ENCODE measurements at regions not wholly inside any gene's neighbourhood (a gene's known extent, or its start where the extent isn't known, plus 50 kb on each side); places are given as distances from the start of the nearest gene placed in this dataset.

- TF ChIP-seq, protein P1, sequence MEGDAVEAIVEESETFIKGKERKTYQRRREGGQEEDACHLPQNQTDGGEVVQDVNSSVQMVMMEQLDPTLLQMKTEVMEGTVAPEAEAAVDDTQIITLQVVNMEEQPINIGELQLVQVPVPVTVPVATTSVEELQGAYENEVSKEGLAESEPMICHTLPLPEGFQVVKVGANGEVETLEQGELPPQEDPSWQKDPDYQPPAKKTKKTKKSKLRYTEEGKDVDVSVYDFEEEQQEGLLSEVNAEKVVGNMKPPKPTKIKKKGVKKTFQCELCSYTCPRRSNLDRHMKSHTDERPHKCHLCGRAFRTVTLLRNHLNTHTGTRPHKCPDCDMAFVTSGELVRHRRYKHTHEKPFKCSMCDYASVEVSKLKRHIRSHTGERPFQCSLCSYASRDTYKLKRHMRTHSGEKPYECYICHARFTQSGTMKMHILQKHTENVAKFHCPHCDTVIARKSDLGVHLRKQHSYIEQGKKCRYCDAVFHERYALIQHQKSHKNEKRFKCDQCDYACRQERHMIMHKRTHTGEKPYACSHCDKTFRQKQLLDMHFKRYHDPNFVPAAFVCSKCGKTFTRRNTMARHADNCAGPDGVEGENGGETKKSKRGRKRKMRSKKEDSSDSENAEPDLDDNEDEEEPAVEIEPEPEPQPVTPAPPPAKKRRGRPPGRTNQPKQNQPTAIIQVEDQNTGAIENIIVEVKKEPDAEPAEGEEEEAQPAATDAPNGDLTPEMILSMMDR (IDR thresholded peaks at IDR 0.05) = no peak
- TF ChIP-seq ATF1 (CRISPR knock-in tag; IDR thresholded peaks at IDR 0.05) (no peak), MXD4 (CRISPR knock-in tag; IDR thresholded peaks at IDR 0.05; ENCODE audit: borderline replicate concordance) (no peak), CBFB (CRISPR knock-in tag; IDR thresholded peaks at IDR 0.05; ENCODE audit: low read depth) (no peak), ATF2 (CRISPR knock-in tag; IDR thresholded peaks at IDR 0.05; ENCODE audit: borderline replicate concordance, low read depth) (no peak), ELF4 (CRISPR knock-in tag; IDR thresholded peaks at IDR 0.05; ENCODE audit: low read depth) (no peak)
- TF ChIP-seq, protein P2, sequence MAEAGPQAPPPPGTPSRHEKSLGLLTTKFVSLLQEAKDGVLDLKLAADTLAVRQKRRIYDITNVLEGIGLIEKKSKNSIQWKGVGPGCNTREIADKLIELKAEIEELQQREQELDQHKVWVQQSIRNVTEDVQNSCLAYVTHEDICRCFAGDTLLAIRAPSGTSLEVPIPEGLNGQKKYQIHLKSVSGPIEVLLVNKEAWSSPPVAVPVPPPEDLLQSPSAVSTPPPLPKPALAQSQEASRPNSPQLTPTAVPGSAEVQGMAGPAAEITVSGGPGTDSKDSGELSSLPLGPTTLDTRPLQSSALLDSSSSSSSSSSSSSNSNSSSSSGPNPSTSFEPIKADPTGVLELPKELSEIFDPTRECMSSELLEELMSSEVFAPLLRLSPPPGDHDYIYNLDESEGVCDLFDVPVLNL (CRISPR knock-in tag; IDR thresholded peaks at IDR 0.05; ENCODE audit: borderline replicate concordance, low read depth) = no peak
Observed at GRCh38 chr7:81529785-81530184, 240.1 kb downstream of the HGF start.
